Cardiac fibroblast (primary cell): ENCODE measurements at regions not wholly inside any gene's neighbourhood (a gene's known extent, or its start where the extent isn't known, plus 50 kb on each side); places are given as distances from the start of the nearest gene placed in this dataset.

ENCODE experiments used
- DNase-seq, 2 donors: peaks; one replicate each; pipeline versions ENCODE4 v3.0.0 to v3.0.0-alpha.2; 2010; ENCODE audit warnings: low read depth in 2 of 2
- H3K4me3 ChIP-seq, 2 donors: replicated peaks in 1 of 2; 1 replicate in 1 of 2; 2 replicates in 1 of 2; pipeline ENCODE4 v1.5.1; 2011; ENCODE audit warnings: low read depth in 2 of 2, low read length in 2 of 2, mild to moderate bottlenecking in 2 of 2, moderate library complexity in 1 of 2
- CTCF ChIP-seq: IDR thresholded peaks from one replicate; pipeline ENCODE4 v1.5.1; 2011; ENCODE audit warnings: low read depth, mild to moderate bottlenecking, low read length, inconsistent platforms

- no peak for DNase-seq
- no peak overlapping the region for H3K4me3 ChIP-seq
- TF ChIP-seq CTCF = no peak
Measured at GRCh38 chr2:207279520-207279919, 113.8 kb upstream of the KLF7 start.

- TF ChIP-seq CTCF = no peak
Measured at GRCh38 chr2:207281436-207281835, 115.7 kb upstream of the KLF7 start.

DNA sequence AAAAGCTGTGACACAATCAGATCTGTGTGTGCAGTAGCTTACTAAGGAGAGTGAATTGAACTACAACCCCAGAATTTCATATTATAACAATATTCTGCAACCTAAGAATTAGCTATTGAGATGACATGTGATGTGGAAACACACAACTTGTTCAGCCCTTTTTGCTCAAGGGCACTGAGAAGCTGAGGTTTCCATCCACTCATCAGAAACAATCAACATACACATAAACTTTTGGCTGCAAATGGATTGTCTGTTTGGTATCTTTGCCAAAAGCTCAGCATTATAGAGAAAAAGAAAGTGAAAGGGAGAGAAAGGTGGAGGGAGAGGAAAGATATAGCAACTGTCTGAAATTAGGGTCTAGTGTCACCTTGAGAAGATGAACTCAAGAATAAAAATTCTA is 117.2 kb upstream of the KLF7 start:
- peak in 1 of 2 donors; percentile 35 for DNase-seq
- TF ChIP-seq CTCF = no peak
- no peak overlapping the region for H3K4me3 ChIP-seq

More at GRCh38 chr2:207281436-207281835, 115.7 kb upstream of the KLF7 start:
- H3K4me3 ChIP-seq = no peak overlapping the region
- DNase-seq = no peak

DNA sequence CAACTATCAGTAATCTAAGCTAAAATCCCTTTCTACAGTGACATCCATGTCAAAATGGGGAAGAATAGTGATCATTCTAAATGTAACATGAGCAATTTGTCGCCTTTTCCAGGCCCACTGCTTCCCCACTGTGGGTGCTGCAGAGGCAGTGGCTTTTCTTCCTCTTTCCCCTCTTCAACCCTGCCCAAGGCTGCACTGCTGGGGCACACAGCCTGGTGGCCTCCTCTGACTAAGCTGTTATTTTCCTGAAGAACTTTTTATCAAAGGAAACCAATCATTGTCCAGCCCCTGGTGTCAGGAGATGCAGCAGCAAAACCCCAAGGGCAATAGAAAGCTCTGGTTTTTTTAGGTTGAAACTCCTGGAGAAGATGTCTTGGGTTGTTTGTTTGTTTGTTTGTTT is 117.6 kb upstream of the KLF7 start:
- peak; percentile 22 for TF ChIP-seq CTCF
- peak in 1 of 2 donors; percentile 38 for DNase-seq
- no peak overlapping the region for H3K4me3 ChIP-seq

DNA sequence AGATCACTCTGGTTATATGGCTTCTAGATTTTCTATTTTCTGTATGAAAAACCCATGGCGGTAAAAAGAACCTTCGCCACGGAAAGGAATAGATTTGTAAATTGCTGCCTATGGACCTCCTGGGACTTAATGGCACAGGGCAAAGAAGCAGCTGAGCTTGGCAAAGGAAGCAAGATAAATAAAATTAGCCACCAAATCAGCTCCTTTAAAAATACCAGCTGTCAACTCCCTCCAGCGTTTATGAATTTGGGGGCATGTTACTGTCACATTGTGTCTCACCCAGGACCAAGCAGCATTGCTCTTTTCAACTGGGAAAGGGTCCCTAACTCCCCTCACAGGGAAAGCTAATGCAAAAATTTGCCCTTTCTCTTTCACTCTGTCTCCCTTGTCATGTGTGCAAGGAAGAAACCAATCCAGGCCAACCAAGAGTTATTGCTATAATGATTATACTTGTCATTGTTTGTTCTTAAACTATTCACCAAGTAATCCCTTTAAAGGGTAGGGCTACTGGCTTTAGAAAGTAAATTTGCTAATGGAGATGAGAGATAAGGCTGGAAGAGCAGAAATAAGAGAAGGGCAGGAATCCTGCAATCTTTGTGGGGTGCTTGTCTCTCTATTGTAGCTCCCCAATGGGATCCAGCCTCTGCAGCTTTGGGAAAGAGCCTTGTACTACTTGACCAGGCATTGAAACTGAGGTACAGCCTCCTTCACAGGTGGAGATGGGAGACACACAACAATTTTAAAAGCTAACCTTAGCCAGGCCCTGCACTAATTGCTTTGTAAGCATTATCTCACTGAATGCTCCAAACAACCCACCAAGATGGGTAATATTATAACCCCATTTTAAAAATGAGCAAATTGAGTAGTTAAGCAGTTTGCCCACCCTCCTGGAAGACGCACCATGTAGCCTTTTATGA is 119.1 kb upstream of the KLF7 start:
- DNase-seq = no peak

GRCh38 chr2:207285473-207285815 is 119.7 kb upstream of the KLF7 start:
- TF ChIP-seq CTCF = no peak
- no peak for DNase-seq
- no peak overlapping the region for H3K4me3 ChIP-seq

More for the DNA sequence above, 119.1 kb upstream of the KLF7 start:
- no peak overlapping the region for H3K4me3 ChIP-seq
- no peak for TF ChIP-seq CTCF
